ENCODE measurements at regions not wholly inside any gene's neighbourhood (a gene's known extent, or its start where the extent isn't known, plus 50 kb on each side); places are given as distances from the start of the nearest gene placed in this dataset.

- no peak for DNase-seq
Observed at GRCh38 chr16:76193906-76194615, 83.1 kb upstream of the CNTNAP4 start.

- DNase-seq: no peak
Observed at GRCh38 chr16:76194616-76195015, 82.6 kb upstream of the CNTNAP4 start.

- DNase-seq: no peak
Observed at GRCh38 chr16:76195056-76195455, 82.1 kb upstream of the CNTNAP4 start.

- no peak for DNase-seq
Observed at GRCh38 chr16:76195648-76196047, 81.6 kb upstream of the CNTNAP4 start.

GRCh38 chr16:76197900-76198299 lies 79.3 kb upstream of the CNTNAP4 start:
- DNase-seq: no peak

- no peak for DNase-seq
Observed at GRCh38 chr16:76199681-76200220, 77.5 kb upstream of the CNTNAP4 start.

GRCh38 chr16:76201385-76201784 lies 75.8 kb upstream of the CNTNAP4 start:
- DNase-seq: no peak

GRCh38 chr16:76204249-76204648 lies 73.0 kb upstream of the CNTNAP4 start:
- DNase-seq: no peak

GRCh38 chr16:76207270-76207669 lies 69.9 kb upstream of the CNTNAP4 start:
- no peak for DNase-seq

- no peak for DNase-seq
Observed at GRCh38 chr16:76210157-76210556, 67.0 kb upstream of the CNTNAP4 start.

GRCh38 chr16:76213860-76214259 lies 63.3 kb upstream of the CNTNAP4 start:
- no peak for DNase-seq

GRCh38 chr16:76214856-76215255 lies 62.3 kb upstream of the CNTNAP4 start:
- no peak for DNase-seq

GRCh38 chr16:76222087-76222486 lies 55.1 kb upstream of the CNTNAP4 start:
- DNase-seq: no peak

- no peak for DNase-seq
Observed at GRCh38 chr16:76222853-76223252, 54.3 kb upstream of the CNTNAP4 start.

GRCh38 chr16:76226011-76226410 lies 51.2 kb upstream of the CNTNAP4 start:
- no peak for DNase-seq

GRCh38 chr16:76226481-76226880 lies 50.7 kb upstream of the CNTNAP4 start:
- DNase-seq: no peak
